Left ventricle myocardium inferior (tissue), 1 donor: ENCODE measurements at regions not wholly inside any gene's neighbourhood (a gene's known extent, or its start where the extent isn't known, plus 50 kb on each side); places are given as distances from the start of the nearest gene placed in this dataset.
"Not testable (repeated sequence)": the region's sequence is repeated elsewhere in the genome, so short reads cannot be mapped to it uniquely, and the experiment has no call there.

Source experiments
- DNase-seq: peaks from one replicate; pipeline ENCODE4 v3.0.0-alpha.2; 2020
- H3K27ac ChIP-seq: fragments of 200-600 bp; replicated peaks from 2 replicates; pipeline ENCODE4 v1.8.0; 2021
- H3K27me3 ChIP-seq: fragments of 200-600 bp; 2 replicates; pipeline ENCODE4 v1.8.0; 2021; ENCODE audit warnings: low read depth
- H3K36me3 ChIP-seq: fragments of 200-600 bp; 2 replicates; pipeline ENCODE4 v1.8.0; 2021
- H3K4me1 ChIP-seq: fragments of 200-600 bp; 2 replicates; pipeline ENCODE4 v1.8.0; 2021
- H3K4me3 ChIP-seq: fragments of 200-600 bp; 2 replicates; pipeline ENCODE4 v1.8.0; 2021; ENCODE audit warnings: mild to moderate bottlenecking, moderate library complexity
- H3K9me3 ChIP-seq: fragments of 200-600 bp; replicated peaks from 2 replicates; pipeline ENCODE4 v1.8.0; 2021
- intact Hi-C: fragments of 100-400 bp; cut with micrococcal nuclease; formaldehyde crosslinking; loops from one replicate; pipeline ENCODE4 v1.11.0; 2022
- TF ChIP-seq, protein P1 (sequence below): fragments of 200-600 bp; IDR thresholded peaks from 2 replicates; pipeline ENCODE4 v1.8.0; 2021; ENCODE audit warnings: antibody characterized with exemption, mild to moderate bottlenecking, borderline replicate concordance
- donor health status: DM: no; HTN: yes; CAD: no; lungs with severe emphysema.

DNA sequence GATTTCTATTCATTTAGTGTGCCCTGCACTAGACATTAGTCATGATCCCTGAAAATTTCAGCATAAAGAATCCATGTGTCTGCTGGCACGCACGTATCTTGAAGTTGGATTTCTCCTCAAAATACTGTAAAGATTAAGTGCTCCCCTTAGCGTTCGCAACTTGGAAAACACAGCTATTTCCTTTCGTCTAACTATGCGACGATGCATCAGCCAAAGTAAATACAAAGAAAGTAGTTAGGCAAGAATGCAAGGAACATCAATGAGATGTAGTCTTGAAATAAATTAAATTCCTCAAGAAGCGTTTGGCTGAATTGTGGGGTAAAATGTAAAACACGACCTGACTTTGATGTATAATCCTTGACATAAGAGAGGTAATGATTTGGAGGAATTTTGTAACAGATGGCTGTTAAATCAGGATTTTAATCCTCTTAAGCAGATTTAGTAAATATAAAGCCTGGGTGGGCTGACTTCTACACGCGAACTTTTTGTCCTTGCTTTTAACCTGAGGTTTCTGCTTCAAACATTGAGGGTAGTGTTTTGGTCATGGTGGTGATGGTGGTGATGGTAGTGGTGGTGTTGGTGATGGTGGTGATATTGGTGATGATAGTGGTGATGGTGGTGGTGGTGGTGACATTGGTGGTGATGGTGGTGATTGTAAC, 88.2 kb downstream of the FOXF2 start:
- H3K9me3 ChIP-seq: no peaks in the 10 kb centered on the region
- intact Hi-C loops: no loop called here

DNA sequence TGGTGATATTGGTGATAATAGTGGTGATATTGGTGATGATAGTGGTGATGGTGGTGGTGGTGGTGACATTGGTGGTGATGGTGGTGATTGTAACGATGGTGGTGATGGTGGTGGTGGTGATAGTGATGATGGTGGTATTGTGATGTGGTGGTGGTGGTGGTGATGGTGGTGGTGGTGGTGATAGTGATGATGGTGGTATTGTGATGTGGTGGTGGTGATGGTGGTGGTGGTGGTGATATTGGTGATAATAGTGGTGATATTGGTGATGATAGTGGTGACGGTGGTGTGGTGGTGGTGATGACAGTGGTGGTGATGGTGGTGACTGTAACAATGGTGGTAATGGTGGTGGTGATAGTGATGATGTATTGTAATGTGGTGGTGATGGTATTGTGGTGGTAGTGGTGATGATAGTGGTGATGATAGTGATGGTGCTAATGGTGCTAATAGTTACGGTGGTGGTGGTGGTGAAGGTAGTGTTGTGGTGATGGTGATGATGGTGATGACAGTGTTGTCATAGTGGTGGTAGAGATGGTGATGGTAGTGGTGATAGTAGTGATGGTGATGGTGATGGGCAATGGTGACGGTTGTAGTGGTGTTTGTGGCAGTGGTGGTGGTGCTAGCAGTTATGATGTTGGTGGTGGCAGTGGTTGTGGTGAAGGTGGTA, 88.9 kb downstream of the FOXF2 start:
- H3K4me3 ChIP-seq, H3K4me1 ChIP-seq, H3K36me3 ChIP-seq, DNase-seq, H3K27ac ChIP-seq, H3K9me3 ChIP-seq, intact Hi-C loops: not testable (repeated sequence)
- peaks cover 44% of the 10 kb centered on the region for H3K27me3 ChIP-seq

More for the DNA sequence above, 88.2 kb downstream of the FOXF2 start:
- no peak overlapping the region for H3K4me3 ChIP-seq
- peaks cover 46% of the 10 kb centered on the region for H3K27me3 ChIP-seq
- H3K27ac ChIP-seq: no peak overlapping the region
- TF ChIP-seq, protein P1, sequence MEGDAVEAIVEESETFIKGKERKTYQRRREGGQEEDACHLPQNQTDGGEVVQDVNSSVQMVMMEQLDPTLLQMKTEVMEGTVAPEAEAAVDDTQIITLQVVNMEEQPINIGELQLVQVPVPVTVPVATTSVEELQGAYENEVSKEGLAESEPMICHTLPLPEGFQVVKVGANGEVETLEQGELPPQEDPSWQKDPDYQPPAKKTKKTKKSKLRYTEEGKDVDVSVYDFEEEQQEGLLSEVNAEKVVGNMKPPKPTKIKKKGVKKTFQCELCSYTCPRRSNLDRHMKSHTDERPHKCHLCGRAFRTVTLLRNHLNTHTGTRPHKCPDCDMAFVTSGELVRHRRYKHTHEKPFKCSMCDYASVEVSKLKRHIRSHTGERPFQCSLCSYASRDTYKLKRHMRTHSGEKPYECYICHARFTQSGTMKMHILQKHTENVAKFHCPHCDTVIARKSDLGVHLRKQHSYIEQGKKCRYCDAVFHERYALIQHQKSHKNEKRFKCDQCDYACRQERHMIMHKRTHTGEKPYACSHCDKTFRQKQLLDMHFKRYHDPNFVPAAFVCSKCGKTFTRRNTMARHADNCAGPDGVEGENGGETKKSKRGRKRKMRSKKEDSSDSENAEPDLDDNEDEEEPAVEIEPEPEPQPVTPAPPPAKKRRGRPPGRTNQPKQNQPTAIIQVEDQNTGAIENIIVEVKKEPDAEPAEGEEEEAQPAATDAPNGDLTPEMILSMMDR: no peak
- H3K4me1 ChIP-seq: no peaks in the 10 kb centered on the region
- no peak for DNase-seq
- no peaks in the 10 kb centered on the region for H3K36me3 ChIP-seq

DNA sequence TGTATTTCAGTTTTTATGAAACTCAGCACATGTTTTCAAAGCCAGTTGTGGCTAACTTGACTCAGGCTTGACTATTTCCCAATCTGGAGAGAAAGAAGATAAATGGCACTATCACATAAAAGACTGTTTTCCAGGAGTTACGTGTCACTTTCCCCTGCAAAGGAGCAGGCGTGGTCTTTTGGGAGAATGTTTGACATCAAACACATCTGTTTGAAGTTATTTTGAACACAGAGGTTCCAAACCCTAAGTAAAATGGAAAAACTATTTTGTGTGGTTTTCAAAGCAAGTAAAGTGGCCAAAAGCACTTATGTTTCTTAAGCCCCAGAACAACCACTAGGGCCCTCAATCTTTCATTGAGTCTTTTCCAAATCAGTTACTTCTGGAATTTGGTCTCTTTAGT, 89.7 kb downstream of the FOXF2 start:
- intact Hi-C loops: no loop called here
- no peak overlapping the region for H3K4me3 ChIP-seq
- H3K9me3 ChIP-seq: no peaks in the 10 kb centered on the region
- no peaks in the 10 kb centered on the region for H3K4me1 ChIP-seq
- no peak for DNase-seq
- H3K27me3 ChIP-seq: peaks cover 36% of the 10 kb centered on the region
- TF ChIP-seq, protein P1: no peak
- no peaks in the 10 kb centered on the region for H3K36me3 ChIP-seq
- no peak overlapping the region for H3K27ac ChIP-seq

DNA sequence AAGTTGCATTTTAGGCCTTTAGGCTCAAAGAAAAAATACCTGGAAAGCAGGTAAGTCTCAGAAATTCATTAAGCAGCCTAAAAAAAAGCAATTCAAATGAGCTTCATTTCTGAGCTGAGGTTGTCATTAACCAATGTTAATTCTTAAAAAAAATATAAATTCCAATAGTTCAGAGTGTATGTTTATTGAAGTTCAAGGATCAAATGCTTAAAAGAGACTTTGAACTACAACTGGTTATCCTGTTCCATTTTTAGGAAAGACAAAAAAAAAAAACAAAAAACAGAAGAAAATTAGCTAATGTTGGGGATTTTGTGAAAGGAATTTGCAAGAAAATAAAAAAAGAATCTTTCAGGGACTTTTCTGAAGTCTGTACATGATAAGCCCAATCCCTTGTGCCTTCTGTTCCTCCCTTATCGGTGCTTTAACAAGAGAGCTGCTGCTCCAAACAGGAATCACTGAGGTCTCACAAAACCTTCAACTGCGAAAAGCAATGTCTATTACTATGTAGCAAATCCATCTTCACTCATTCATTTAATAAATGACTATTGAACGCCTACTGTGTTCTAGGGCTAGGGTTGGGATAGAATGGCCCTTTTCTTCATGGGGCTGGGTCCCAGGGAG, 90.3 kb downstream of the FOXF2 start:
- no peaks in the 10 kb centered on the region for H3K36me3 ChIP-seq
- H3K27me3 ChIP-seq: peaks cover 30% of the 10 kb centered on the region
- TF ChIP-seq, protein P1: no peak
- H3K9me3 ChIP-seq: no peaks in the 10 kb centered on the region
- no peak overlapping the region for H3K27ac ChIP-seq
- intact Hi-C loops: no loop called here
- no peak for DNase-seq
- no peaks in the 10 kb centered on the region for H3K4me1 ChIP-seq
- no peak overlapping the region for H3K4me3 ChIP-seq

DNA sequence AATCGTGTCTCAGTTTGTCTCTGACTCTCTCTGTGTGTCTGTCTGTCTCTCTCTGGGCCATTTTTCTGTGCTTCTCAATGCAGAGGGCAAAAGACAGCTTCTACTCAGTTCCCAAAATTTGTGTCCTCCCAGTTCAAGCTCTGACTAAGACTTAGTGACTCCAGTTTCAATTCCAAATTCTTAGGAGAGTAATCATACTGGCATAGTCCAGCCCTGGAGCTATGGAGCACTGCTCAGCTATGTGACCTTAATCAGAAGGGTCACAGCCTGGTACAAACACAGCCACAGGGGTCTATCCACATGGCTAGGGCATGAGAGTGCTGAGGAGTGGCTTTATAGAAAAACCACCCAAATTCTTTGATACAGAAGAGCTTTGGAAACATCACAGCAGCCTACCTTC, 91.9 kb downstream of the FOXF2 start:
- H3K27me3 ChIP-seq: peaks cover 29% of the 10 kb centered on the region
- no peaks in the 10 kb centered on the region for H3K36me3 ChIP-seq
- no peaks in the 10 kb centered on the region for H3K9me3 ChIP-seq
- H3K27ac ChIP-seq: no peak overlapping the region
- intact Hi-C loops: no loop called here
- no peak overlapping the region for H3K4me3 ChIP-seq
- TF ChIP-seq, protein P1: no peak
- H3K4me1 ChIP-seq: no peaks in the 10 kb centered on the region
- no peak for DNase-seq
